Upper lobe of left lung (tissue), 4 donors: ENCODE measurements at regions not wholly inside any gene's neighbourhood (a gene's known extent, or its start where the extent isn't known, plus 50 kb on each side); places are given as distances from the start of the nearest gene placed in this dataset.

Experiments
- CTCF ChIP-seq, 6 experiments: fragments of 450-650 bp in 4 of 6; fragments of 200-600 bp in 2 of 6; sonication (generic) in 2 of 6; IDR thresholded peaks; one replicate each; pipeline ENCODE4 v1.5.1; 2016 to 2019; ENCODE audit warnings: antibody characterized with exemption in 6 of 6
- POLR2A ChIP-seq, 4 donors: fragments of 450-650 bp; IDR thresholded peaks; one replicate each; pipeline ENCODE4 v1.5.1; 2016 to 2017; ENCODE audit warnings: antibody characterized with exemption in 4 of 4, mild to moderate bottlenecking in 2 of 4
- POLR2AphosphoS5 ChIP-seq, 2 donors: sonication (generic); formaldehyde crosslinking; IDR thresholded peaks; one replicate each; pipeline ENCODE4 v1.5.1; 2017; ENCODE audit warnings: antibody characterized with exemption in 2 of 2

- TF ChIP-seq CTCF (IDR thresholded peaks at IDR 0.05): no peak
- TF ChIP-seq POLR2AphosphoS5 (IDR thresholded peaks at IDR 0.05): no peak
- TF ChIP-seq POLR2A (IDR thresholded peaks at IDR 0.05): no peak
Observed at GRCh38 chrX:129000018-129000417, 523.3 kb downstream of the SMARCA1 start.
